ENCODE measurements at regions not wholly inside any gene's neighbourhood (a gene's known extent, or its start where the extent isn't known, plus 50 kb on each side); places are given as distances from the start of the nearest gene placed in this dataset.

GRCh38 chr13:68998056-68998455 lies 1109.6 kb upstream of the ATXN8OS start:
- Histone ChIP-seq H2AFZ (ENCODE audit: low read length) (no peak overlapping the region), H3K4me3 (replicated peaks in 1 of 4; ENCODE audit: control extremely low read depth in 1 of 4, insufficient read depth in 1 of 4, low read depth in 3 of 4, low read length in 4 of 4) (no peak overlapping the region), H4K20me1 (ENCODE audit: control insufficient read depth, extremely low read depth, insufficient read depth, low read length) (no peaks in the 10 kb centered on the region), H3K27me3 (ENCODE audit: control insufficient read depth, insufficient read depth, low read length) (no peaks in the 10 kb centered on the region), H3K9ac (ENCODE audit: insufficient read depth, low read length) (no peak overlapping the region), H3K9me3 (ENCODE audit: control insufficient read depth, insufficient read depth, low read depth, low read length) (no peaks in the 10 kb centered on the region), H3K79me2 (ENCODE audit: control insufficient read depth, insufficient read depth, low read length) (no peaks in the 10 kb centered on the region), H3K4me1 (ENCODE audit: control insufficient read depth, extremely low read depth, insufficient read depth, low read length) (no peaks in the 10 kb centered on the region), H3K27ac (ENCODE audit: insufficient read depth, low read length) (no peak overlapping the region), H3K36me3 (ENCODE audit: control insufficient read depth, insufficient read depth, low read length) (no peaks in the 10 kb centered on the region), H3K4me2 (ENCODE audit: extremely low read depth, insufficient read depth, low read length) (no peak overlapping the region)
- no peak for TF ChIP-seq EZH2 (IDR thresholded peaks at IDR 0.05; ENCODE audit: low read length, missing control alignments)
- no peak for TF ChIP-seq CTCF (conservative IDR thresholded peaks at IDR 0.05 in 1 of 2, IDR thresholded peaks at IDR 0.05 in 1 of 2; ENCODE audit: low read depth in 1 of 2, low read length in 2 of 2)
- no peak for DNase-seq (ENCODE audit: low read depth in 2 of 2)

- no peak for DNase-seq (ENCODE audit: low read depth in 2 of 2)
- H3K9ac ChIP-seq (ENCODE audit: insufficient read depth, low read length): no peak overlapping the region
- no peak overlapping the region for H2AFZ ChIP-seq (ENCODE audit: low read length)
- no peaks in the 10 kb centered on the region for H3K27me3 ChIP-seq (ENCODE audit: control insufficient read depth, insufficient read depth, low read length)
- H3K27ac ChIP-seq (ENCODE audit: insufficient read depth, low read length): no peak overlapping the region
- H3K79me2 ChIP-seq (ENCODE audit: control insufficient read depth, insufficient read depth, low read length): no peaks in the 10 kb centered on the region
- no peaks in the 10 kb centered on the region for H4K20me1 ChIP-seq (ENCODE audit: control insufficient read depth, extremely low read depth, insufficient read depth, low read length)
- no peaks in the 10 kb centered on the region for H3K9me3 ChIP-seq (ENCODE audit: control insufficient read depth, insufficient read depth, low read depth, low read length)
- H3K4me3 ChIP-seq (replicated peaks in 1 of 4; ENCODE audit: control extremely low read depth in 1 of 4, insufficient read depth in 1 of 4, low read depth in 3 of 4, low read length in 4 of 4): no peak overlapping the region
- no peak overlapping the region for H3K4me2 ChIP-seq (ENCODE audit: extremely low read depth, insufficient read depth, low read length)
- H3K36me3 ChIP-seq (ENCODE audit: control insufficient read depth, insufficient read depth, low read length): no peaks in the 10 kb centered on the region
- no peak for TF ChIP-seq EZH2 (IDR thresholded peaks at IDR 0.05; ENCODE audit: low read length, missing control alignments)
- TF ChIP-seq CTCF (conservative IDR thresholded peaks at IDR 0.05 in 1 of 2, IDR thresholded peaks at IDR 0.05 in 1 of 2; ENCODE audit: low read depth in 1 of 2, low read length in 2 of 2): no peak
- H3K4me1 ChIP-seq (ENCODE audit: control insufficient read depth, extremely low read depth, insufficient read depth, low read length): no peaks in the 10 kb centered on the region
These were observed 1111.0 kb upstream of the ATXN8OS start for GRCh38 chr13:68996668-68997025.

DNA sequence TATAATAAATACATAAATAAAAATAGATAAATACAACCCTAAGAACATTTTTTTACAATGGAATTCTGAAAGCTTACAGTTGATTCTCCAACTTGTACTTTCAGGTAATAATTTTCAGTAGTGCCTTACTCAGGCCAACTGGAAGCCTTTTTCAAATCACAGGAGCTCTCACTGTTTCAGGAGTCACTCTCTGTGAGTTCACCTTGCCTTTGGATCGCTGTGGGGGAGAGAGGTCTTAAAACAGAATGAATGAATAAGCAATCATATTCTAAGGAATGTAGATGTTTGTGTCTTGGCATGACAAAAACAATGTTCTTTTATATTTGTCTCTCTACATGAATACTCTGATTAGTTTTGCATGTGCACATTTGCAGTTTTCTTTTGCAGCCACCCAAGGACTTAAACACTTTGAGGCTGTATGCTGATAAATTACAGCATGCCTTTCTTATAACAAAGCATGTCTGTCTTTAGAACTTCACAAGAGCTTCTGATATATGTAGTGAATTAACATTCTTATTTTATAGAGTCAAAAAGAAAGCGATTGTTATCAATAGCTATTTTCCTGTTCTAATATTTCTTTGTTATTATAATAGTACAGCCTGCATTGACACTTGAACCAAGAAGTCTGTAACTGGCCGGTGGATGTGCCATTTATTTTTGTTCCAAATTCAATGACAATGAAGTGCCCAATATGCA lies 1111.5 kb upstream of the ATXN8OS start:
- H3K4me1 ChIP-seq (ENCODE audit: control insufficient read depth, extremely low read depth, insufficient read depth, low read length): no peaks in the 10 kb centered on the region
- no peak overlapping the region for H3K27ac ChIP-seq (ENCODE audit: insufficient read depth, low read length)
- no peak overlapping the region for H3K9ac ChIP-seq (ENCODE audit: insufficient read depth, low read length)
- no peak overlapping the region for H3K4me3 ChIP-seq (replicated peaks in 1 of 4; ENCODE audit: control extremely low read depth in 1 of 4, insufficient read depth in 1 of 4, low read depth in 3 of 4, low read length in 4 of 4)
- H3K9me3 ChIP-seq (ENCODE audit: control insufficient read depth, insufficient read depth, low read depth, low read length): no peaks in the 10 kb centered on the region
- H3K27me3 ChIP-seq (ENCODE audit: control insufficient read depth, insufficient read depth, low read length): no peaks in the 10 kb centered on the region
- no peak for TF ChIP-seq CTCF (conservative IDR thresholded peaks at IDR 0.05 in 1 of 2, IDR thresholded peaks at IDR 0.05 in 1 of 2; ENCODE audit: low read depth in 1 of 2, low read length in 2 of 2)
- DNase-seq (ENCODE audit: low read depth in 2 of 2): no peak
- no peaks in the 10 kb centered on the region for H3K36me3 ChIP-seq (ENCODE audit: control insufficient read depth, insufficient read depth, low read length)
- H3K79me2 ChIP-seq (ENCODE audit: control insufficient read depth, insufficient read depth, low read length): no peaks in the 10 kb centered on the region
- no peak overlapping the region for H2AFZ ChIP-seq (ENCODE audit: low read length)
- H3K4me2 ChIP-seq (ENCODE audit: extremely low read depth, insufficient read depth, low read length): no peak overlapping the region
- no peaks in the 10 kb centered on the region for H4K20me1 ChIP-seq (ENCODE audit: control insufficient read depth, extremely low read depth, insufficient read depth, low read length)

Data from fibroblast of lung (primary cell).